GM12875 (cell line): ENCODE measurements at regions not wholly inside any gene's neighbourhood (a gene's known extent, or its start where the extent isn't known, plus 50 kb on each side); places are given as distances from the start of the nearest gene placed in this dataset.

Source experiments
- H3K4me3 ChIP-seq: one replicate; pipeline ENCODE4 v1.5.1; 2011; ENCODE audit warnings: low read depth, low read length, control low read depth
- CTCF ChIP-seq: IDR thresholded peaks from 2 replicates; pipeline ENCODE4 v1.5.1; 2011; ENCODE audit warnings: low read depth, mild to moderate bottlenecking, control low read depth, inconsistent platforms, low read length, moderate library complexity, borderline replicate concordance; ENCODE audit not compliant: insufficient read depth

GRCh38 chr6:163687075-163687474 lies 272.6 kb downstream of the QKI start:
- H3K4me3 ChIP-seq: no peak overlapping the region
- TF ChIP-seq CTCF: no peak

DNA sequence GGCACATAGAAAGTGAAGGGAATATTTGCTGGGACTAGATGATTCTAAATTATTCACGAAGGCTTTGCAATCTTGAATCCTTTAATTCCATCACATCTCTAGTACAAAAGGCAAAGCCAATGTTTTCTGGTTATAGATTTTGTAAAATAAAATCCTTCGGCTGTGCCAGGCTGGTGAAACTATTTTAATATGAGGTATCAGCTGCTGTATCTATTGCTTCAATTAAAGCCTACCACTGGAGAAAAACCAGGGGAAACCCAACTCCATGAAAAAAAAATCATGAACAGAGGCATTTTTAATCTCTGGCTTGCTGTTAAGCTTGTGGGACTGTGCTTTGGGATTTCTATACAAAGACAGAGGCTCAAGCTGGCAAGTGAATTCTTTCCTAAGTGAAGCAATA lies 271.8 kb downstream of the QKI start:
- no peak for TF ChIP-seq CTCF
- H3K4me3 ChIP-seq: no peak overlapping the region

DNA sequence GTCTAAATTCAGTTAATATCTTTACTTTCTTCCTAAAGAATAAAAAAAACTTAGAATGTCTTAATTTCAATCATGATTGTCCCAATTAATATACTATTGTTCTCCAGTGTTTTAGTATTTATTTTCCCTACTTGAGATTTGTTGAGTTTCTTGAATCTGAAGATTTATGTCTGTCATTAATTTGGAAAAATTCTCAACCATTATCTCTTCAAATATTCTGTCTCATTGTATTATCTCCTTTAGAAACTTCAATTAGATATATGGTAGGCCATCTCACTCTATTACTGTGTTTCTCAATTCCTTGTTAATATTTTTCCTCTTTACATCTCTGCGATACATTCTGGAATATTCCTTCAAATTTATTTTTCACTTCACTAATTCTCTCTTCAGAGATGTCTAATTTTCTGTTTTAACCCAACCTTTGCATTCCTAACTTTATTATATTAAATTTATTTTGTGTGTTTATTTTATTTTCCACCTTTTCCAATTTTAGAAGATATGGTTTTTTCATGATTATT lies 268.6 kb downstream of the QKI start:
- H3K4me3 ChIP-seq: no peak overlapping the region
- no peak for TF ChIP-seq CTCF

DNA sequence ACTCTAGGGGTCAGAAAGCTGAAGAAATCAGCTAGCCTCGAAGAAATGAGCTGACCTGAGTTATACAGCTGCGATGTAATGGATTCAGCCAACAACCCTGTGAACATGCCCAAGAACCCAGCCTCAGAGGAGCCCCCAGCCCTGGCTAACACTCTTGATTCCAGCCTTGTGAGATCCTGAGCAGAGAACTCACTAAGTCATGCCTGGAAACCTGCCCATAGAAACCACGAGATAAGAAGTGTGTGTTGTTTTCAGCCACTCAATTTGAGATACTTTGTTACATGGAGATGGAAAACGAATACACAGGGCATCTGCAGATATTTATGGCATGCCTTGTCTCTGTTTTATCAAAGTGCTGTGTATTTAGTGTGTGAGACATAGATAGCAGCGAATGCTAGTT lies 265.2 kb downstream of the QKI start:
- TF ChIP-seq CTCF: no peak

DNA sequence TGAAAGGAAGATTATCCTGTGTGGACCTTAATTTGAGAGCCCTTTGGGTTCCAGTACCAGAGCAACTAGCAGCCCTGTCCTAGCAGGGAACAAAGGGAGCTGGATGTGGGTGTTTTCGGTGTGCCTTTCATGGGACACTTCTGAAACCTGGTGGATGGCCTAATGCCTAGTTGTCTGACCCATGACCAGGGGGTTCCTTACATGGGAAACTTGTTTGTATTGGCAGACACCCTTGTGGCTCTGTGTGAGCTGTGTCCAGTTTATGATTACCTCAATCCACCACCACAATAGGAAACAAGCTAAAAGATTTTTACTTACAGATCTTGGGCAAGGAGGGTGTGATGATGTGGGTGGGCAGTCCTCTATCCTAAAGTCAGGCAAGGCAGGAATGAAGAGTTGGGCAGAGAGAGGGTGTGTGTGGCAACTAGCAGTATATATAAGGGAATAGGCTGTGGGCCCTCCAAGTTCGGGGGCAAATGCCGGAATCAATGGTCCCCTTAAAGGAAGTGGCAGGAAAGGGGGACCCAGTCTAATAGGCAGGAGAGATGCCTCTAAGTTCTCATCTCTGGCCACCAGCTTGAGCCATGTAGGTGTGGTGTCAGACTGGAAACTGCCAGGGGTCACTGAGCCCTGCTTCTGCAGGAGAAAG lies 264.6 kb downstream of the QKI start:
- no peak for TF ChIP-seq CTCF
- H3K4me3 ChIP-seq: no peak overlapping the region

More for the DNA sequence above, 265.2 kb downstream of the QKI start:
- no peak overlapping the region for H3K4me3 ChIP-seq

DNA sequence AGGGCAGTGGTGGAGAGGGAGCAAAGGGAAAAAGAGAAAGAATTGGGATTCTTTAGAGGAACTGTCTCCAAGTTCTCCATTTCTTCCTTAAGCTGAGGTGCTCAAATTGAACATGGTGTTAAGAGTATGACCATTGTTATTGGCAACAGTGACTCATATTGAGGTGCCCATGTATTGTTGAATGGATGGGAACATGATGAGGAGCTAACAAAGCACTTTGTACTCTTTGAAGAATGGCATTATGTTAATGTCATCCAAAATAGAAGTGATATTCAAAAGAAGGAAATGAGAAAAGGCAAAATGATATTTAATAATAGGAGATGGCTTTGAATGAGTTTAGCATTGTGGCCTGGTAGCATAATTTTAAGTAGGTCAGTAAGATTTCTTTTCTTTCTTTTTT lies 261.1 kb downstream of the QKI start:
- H3K4me3 ChIP-seq: no peak overlapping the region
- TF ChIP-seq CTCF: no peak

DNA sequence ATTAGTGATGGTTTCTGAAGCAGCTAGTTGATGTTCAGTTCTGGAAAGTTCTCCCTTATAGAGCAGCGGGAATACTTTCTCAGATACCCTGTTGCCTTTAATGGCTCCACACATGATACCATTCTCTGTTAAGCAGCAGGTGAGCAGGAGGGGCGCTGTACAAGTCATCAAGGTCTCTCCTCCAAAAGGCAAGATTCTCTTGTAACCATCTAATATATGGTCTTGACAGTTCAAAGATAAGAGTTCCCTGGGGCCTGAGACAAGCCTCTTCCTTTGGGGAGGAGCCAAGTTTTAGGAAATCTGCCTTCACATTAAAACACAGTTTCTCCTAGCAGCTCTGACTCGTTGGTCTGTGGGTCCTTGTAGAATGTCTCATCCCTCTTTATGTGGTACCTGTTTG lies 258.2 kb downstream of the QKI start:
- no peak for TF ChIP-seq CTCF
- no peak overlapping the region for H3K4me3 ChIP-seq
